ENCODE measurements at regions not wholly inside any gene's neighbourhood (a gene's known extent, or its start where the extent isn't known, plus 50 kb on each side); places are given as distances from the start of the nearest gene placed in this dataset.

GRCh38 chr2:183998797-183999190 lies 599.5 kb upstream of the ZNF804A start:
- TF ChIP-seq EZH2phosphoT487 (IDR thresholded peaks at IDR 0.05; ENCODE audit: unreplicated experiment), result no peak
- TF ChIP-seq NANOG (IDR thresholded peaks at IDR 0.05; ENCODE audit: borderline replicate concordance), result no peak
- TF ChIP-seq, protein P1, sequence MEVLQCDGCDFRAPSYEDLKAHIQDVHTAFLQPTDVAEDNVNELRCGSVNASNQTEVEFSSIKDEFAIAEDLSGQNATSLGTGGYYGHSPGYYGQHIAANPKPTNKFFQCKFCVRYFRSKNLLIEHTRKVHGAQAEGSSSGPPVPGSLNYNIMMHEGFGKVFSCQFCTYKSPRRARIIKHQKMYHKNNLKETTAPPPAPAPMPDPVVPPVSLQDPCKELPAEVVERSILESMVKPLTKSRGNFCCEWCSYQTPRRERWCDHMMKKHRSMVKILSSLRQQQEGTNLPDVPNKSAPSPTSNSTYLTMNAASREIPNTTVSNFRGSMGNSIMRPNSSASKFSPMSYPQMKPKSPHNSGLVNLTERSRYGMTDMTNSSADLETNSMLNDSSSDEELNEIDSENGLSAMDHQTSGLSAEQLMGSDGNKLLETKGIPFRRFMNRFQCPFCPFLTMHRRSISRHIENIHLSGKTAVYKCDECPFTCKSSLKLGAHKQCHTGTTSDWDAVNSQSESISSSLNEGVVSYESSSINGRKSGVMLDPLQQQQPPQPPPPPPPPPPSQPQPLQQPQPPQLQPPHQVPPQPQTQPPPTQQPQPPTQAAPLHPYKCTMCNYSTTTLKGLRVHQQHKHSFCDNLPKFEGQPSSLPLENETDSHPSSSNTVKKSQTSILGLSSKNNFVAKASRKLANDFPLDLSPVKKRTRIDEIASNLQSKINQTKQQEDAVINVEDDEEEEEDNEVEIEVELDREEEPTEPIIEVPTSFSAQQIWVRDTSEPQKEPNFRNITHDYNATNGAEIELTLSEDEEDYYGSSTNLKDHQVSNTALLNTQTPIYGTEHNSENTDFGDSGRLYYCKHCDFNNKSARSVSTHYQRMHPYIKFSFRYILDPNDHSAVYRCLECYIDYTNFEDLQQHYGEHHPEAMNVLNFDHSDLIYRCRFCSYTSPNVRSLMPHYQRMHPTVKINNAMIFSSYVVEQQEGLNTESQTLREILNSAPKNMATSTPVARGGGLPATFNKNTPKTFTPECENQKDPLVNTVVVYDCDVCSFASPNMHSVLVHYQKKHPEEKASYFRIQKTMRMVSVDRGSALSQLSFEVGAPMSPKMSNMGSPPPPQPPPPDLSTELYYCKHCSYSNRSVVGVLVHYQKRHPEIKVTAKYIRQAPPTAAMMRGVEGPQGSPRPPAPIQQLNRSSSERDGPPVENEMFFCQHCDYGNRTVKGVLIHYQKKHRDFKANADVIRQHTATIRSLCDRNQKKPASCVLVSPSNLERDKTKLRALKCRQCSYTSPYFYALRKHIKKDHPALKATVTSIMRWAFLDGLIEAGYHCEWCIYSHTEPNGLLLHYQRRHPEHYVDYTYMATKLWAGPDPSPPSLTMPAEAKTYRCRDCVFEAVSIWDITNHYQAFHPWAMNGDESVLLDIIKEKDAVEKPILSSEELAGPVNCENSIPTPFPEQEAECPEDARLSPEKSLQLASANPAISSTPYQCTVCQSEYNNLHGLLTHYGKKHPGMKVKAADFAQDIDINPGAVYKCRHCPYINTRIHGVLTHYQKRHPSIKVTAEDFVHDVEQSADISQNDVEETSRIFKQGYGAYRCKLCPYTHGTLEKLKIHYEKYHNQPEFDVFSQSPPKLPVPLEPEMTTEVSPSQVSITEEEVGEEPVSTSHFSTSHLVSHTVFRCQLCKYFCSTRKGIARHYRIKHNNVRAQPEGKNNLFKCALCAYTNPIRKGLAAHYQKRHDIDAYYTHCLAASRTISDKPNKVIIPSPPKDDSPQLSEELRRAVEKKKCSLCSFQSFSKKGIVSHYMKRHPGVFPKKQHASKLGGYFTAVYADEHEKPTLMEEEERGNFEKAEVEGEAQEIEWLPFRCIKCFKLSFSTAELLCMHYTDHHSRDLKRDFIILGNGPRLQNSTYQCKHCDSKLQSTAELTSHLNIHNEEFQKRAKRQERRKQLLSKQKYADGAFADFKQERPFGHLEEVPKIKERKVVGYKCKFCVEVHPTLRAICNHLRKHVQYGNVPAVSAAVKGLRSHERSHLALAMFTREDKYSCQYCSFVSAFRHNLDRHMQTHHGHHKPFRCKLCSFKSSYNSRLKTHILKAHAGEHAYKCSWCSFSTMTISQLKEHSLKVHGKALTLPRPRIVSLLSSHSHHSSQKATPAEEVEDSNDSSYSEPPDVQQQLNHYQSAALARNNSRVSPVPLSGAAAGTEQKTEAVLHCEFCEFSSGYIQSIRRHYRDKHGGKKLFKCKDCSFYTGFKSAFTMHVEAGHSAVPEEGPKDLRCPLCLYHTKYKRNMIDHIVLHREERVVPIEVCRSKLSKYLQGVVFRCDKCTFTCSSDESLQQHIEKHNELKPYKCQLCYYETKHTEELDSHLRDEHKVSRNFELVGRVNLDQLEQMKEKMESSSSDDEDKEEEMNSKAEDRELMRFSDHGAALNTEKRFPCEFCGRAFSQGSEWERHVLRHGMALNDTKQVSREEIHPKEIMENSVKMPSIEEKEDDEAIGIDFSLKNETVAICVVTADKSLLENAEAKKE (CRISPR knock-in tag; IDR thresholded peaks at IDR 0.05), result no peak
- TF ChIP-seq EZH2 (IDR thresholded peaks at IDR 0.05; ENCODE audit: low read depth, unreplicated experiment), result no peak
- TF ChIP-seq STAT1 (IDR thresholded peaks at IDR 0.05; ENCODE audit: unreplicated experiment), result no peak
- TF ChIP-seq, protein P2, sequence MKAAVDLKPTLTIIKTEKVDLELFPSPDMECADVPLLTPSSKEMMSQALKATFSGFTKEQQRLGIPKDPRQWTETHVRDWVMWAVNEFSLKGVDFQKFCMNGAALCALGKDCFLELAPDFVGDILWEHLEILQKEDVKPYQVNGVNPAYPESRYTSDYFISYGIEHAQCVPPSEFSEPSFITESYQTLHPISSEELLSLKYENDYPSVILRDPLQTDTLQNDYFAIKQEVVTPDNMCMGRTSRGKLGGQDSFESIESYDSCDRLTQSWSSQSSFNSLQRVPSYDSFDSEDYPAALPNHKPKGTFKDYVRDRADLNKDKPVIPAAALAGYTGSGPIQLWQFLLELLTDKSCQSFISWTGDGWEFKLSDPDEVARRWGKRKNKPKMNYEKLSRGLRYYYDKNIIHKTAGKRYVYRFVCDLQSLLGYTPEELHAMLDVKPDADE (IDR thresholded peaks at IDR 0.05), result no peak
- TF ChIP-seq ZNF114 (CRISPR knock-in tag; IDR thresholded peaks at IDR 0.05), result no peak
- no peak for TF ChIP-seq ZNF331 (CRISPR knock-in tag; IDR thresholded peaks at IDR 0.05; ENCODE audit: low read depth)
- no peak for TF ChIP-seq POLR2AphosphoS5 (IDR thresholded peaks at IDR 0.05; ENCODE audit: low read depth)
- TF ChIP-seq CTCF (conservative IDR thresholded peaks at IDR 0.05; ENCODE audit: low read depth in 2 of 2), result no peak
- TF ChIP-seq, protein P3, sequence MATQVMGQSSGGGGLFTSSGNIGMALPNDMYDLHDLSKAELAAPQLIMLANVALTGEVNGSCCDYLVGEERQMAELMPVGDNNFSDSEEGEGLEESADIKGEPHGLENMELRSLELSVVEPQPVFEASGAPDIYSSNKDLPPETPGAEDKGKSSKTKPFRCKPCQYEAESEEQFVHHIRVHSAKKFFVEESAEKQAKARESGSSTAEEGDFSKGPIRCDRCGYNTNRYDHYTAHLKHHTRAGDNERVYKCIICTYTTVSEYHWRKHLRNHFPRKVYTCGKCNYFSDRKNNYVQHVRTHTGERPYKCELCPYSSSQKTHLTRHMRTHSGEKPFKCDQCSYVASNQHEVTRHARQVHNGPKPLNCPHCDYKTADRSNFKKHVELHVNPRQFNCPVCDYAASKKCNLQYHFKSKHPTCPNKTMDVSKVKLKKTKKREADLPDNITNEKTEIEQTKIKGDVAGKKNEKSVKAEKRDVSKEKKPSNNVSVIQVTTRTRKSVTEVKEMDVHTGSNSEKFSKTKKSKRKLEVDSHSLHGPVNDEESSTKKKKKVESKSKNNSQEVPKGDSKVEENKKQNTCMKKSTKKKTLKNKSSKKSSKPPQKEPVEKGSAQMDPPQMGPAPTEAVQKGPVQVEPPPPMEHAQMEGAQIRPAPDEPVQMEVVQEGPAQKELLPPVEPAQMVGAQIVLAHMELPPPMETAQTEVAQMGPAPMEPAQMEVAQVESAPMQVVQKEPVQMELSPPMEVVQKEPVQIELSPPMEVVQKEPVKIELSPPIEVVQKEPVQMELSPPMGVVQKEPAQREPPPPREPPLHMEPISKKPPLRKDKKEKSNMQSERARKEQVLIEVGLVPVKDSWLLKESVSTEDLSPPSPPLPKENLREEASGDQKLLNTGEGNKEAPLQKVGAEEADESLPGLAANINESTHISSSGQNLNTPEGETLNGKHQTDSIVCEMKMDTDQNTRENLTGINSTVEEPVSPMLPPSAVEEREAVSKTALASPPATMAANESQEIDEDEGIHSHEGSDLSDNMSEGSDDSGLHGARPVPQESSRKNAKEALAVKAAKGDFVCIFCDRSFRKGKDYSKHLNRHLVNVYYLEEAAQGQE (IDR thresholded peaks at IDR 0.05; ENCODE audit: unreplicated experiment), result no peak
- TF ChIP-seq JUNB (IDR thresholded peaks at IDR 0.05; ENCODE audit: unreplicated experiment), result no peak
- TF ChIP-seq CREB1 (CRISPR knock-in tag; IDR thresholded peaks at IDR 0.05; ENCODE audit: low read depth), result no peak
- Histone ChIP-seq H3K4me3 (no peak overlapping the region), H3K27me3 (ENCODE audit: insufficient read depth) (no peaks in the 10 kb centered on the region), H3K79me2 (replicated peaks; ENCODE audit: insufficient read depth) (no peaks in the 10 kb centered on the region), H3K36me3 (ENCODE audit: insufficient read depth) (no peaks in the 10 kb centered on the region), H3K9me2 (ENCODE audit: insufficient read depth) (0 out of 2 replicates have a peak, but pooled peaks cover 4% of the 10 kb centered on the region), H2AFZ (no peak overlapping the region; the same call in 1 of the 2 replicates), H3K4me2 (0 out of 2 replicates have a peak overlapping the region, but pooled peaks have one; percentile 12), H3F3A (replicated peaks; ENCODE audit: low read depth) (no peaks in the 10 kb centered on the region), H3K27ac (ENCODE audit: low read depth) (no peak overlapping the region), H3K4me1 (ENCODE audit: insufficient read depth) (peaks cover 26% of the 10 kb centered on the region), H4K20me1 (replicated peaks; ENCODE audit: insufficient read depth) (no peaks in the 10 kb centered on the region)
- Mint-ChIP-seq H3K4me1 (peaks cover 32% of the 10 kb centered on the region), H3K9me3 (no peaks in the 10 kb centered on the region), H3K4me3 (no peak overlapping the region), H3K27me3 (ENCODE audit: insufficient read depth, low read depth, poor library complexity) (no peaks in the 10 kb centered on the region), H3K36me3 (ENCODE audit: low read depth) (no peaks in the 10 kb centered on the region), H3K27ac (peak overlapping the region; percentile 86; the same call in 1 of the 2 replicates)
- DNase-seq (ENCODE audit: low spot score) (peak; percentile 23), ATAC-seq (no peak)

Data from GM23338 (cell line).